GM23338 (cell line): ENCODE measurements at regions not wholly inside any gene's neighbourhood (a gene's known extent, or its start where the extent isn't known, plus 50 kb on each side); places are given as distances from the start of the nearest gene placed in this dataset.
A peak's percentile ranks its signal among the peaks of the same experiment; 100 is the strongest.

ENCODE experiments used
- ATAC-seq: fragments of 200-7000 bp; cut with Tn5 transposase; 3 replicates; pipeline ENCODE4 v1.9.1; 2020
- DNase-seq: peaks from one replicate; pipeline ENCODE4 v3.0.0-alpha.2; 2015; ENCODE audit warnings: low spot score
- H2AFZ ChIP-seq: fragments of 200-600 bp; sonication (generic); 2 replicates; pipeline ENCODE4 v1.8.0; 2016; ENCODE audit warnings: antibody characterized with exemption, mild to moderate bottlenecking, moderate library complexity
- H3F3A ChIP-seq: fragments of 200-600 bp; sonication (generic); replicated peaks from 2 replicates; pipeline ENCODE4 v1.8.0; 2017; ENCODE audit warnings: antibody characterized with exemption, mixed run types, low read depth
- H3K27ac ChIP-seq: fragments of 200-600 bp; sonication (generic); 2 replicates; pipeline ENCODE4 v1.6.1; 2016; ENCODE audit warnings: low read depth
- H3K27me3 ChIP-seq: fragments of 200-600 bp; sonication (generic); 2 replicates; pipeline ENCODE4 v1.8.0; 2016; ENCODE audit warnings: mild to moderate bottlenecking, mixed run types, moderate library complexity; ENCODE audit not compliant: insufficient read depth
- H3K36me3 ChIP-seq: fragments of 200-600 bp; sonication (generic); 2 replicates; pipeline ENCODE4 v1.8.0; 2016; ENCODE audit warnings: mild to moderate bottlenecking; ENCODE audit not compliant: insufficient read depth
- H3K4me1 ChIP-seq: fragments of 200-600 bp; sonication (generic); 2 replicates; pipeline ENCODE4 v1.8.0; 2016; ENCODE audit warnings: mild to moderate bottlenecking, moderate library complexity; ENCODE audit not compliant: insufficient read depth
- H3K4me2 ChIP-seq: fragments of 200-600 bp; sonication (generic); 2 replicates; pipeline ENCODE4 v1.7.1; 2017; ENCODE audit warnings: mixed run types
- H3K4me3 ChIP-seq: fragments of 200-600 bp; sonication (generic); 2 replicates; pipeline ENCODE4 v1.6.1; 2016; ENCODE audit warnings: mixed run types
- H3K79me2 ChIP-seq: fragments of 200-600 bp; sonication (generic); replicated peaks from 2 replicates; pipeline ENCODE4 v1.8.0; 2017; ENCODE audit warnings: mild to moderate bottlenecking; ENCODE audit not compliant: insufficient read depth
- H3K9me2 ChIP-seq: fragments of 200-600 bp; sonication (generic); 2 replicates; pipeline ENCODE4 v1.8.0; 2017; ENCODE audit not compliant: insufficient read depth
- H4K20me1 ChIP-seq: fragments of 200-600 bp; sonication (generic); replicated peaks from 2 replicates; pipeline ENCODE4 v1.8.0; 2017; ENCODE audit warnings: mild to moderate bottlenecking; ENCODE audit not compliant: insufficient read depth
- H3K27ac Mint-ChIP-seq: 2 replicates; pipeline ENCODE4 v1.8.0; 2020; ENCODE audit warnings: inconsistent platforms, mild to moderate bottlenecking, moderate library complexity, mixed read lengths
- H3K27me3 Mint-ChIP-seq: 3 replicates; pipeline ENCODE4 v1.8.0; 2022; ENCODE audit warnings: low read depth, mild to moderate bottlenecking, moderate library complexity, mixed read lengths, inconsistent platforms; ENCODE audit not compliant: insufficient read depth, poor library complexity
- H3K36me3 Mint-ChIP-seq: 3 replicates; pipeline ENCODE4 v1.8.0; 2021; ENCODE audit warnings: low read depth, mild to moderate bottlenecking, inconsistent platforms, moderate library complexity, mixed read lengths
- H3K4me1 Mint-ChIP-seq: 3 replicates; pipeline ENCODE4 v1.8.0; 2020; ENCODE audit warnings: mild to moderate bottlenecking, inconsistent platforms, mixed read lengths
- H3K4me3 Mint-ChIP-seq: 3 replicates; pipeline ENCODE4 v1.8.0; 2021; ENCODE audit warnings: moderate library complexity, mild to moderate bottlenecking, inconsistent platforms, mixed read lengths
- H3K9me3 Mint-ChIP-seq: 3 replicates; pipeline ENCODE4 v1.8.0; 2020; ENCODE audit warnings: moderate library complexity, mild to moderate bottlenecking, inconsistent platforms, mixed read lengths
- CREB1 ChIP-seq: fragments of 250-450 bp; sonication (Bioruptor Pico); IDR thresholded peaks from 2 replicates; pipeline ENCODE4 v1.5.0; 2020; ENCODE audit warnings: low read depth, mild to moderate bottlenecking, moderate library complexity
- EZH2phosphoT487 ChIP-seq: fragments of 200-600 bp; sonication (generic); IDR thresholded peaks from one replicate; pipeline ENCODE4 v1.8.1; 2018; ENCODE audit warnings: antibody characterized with exemption; ENCODE audit not compliant: unreplicated experiment
- JUNB ChIP-seq: IDR thresholded peaks from one replicate; pipeline ENCODE4 v1.6.1; 2016; ENCODE audit warnings: antibody characterized with exemption; ENCODE audit not compliant: unreplicated experiment
- NANOG ChIP-seq: IDR thresholded peaks from 2 replicates; pipeline ENCODE4 v1.6.1; 2016; ENCODE audit warnings: antibody characterized with exemption, borderline replicate concordance
- STAT1 ChIP-seq: IDR thresholded peaks from one replicate; pipeline ENCODE4 v1.6.1; 2016; ENCODE audit warnings: antibody characterized with exemption; ENCODE audit not compliant: unreplicated experiment
- TF ChIP-seq, protein P1 (sequence below), 2 experiments: fragments of 200-600 bp in 1 of 2; sonication (generic) in 1 of 2; conservative IDR thresholded peaks; 2 replicates each; pipeline versions ENCODE4 v1.5.1 to v1.6.1; 2016 to 2017; ENCODE audit warnings: antibody characterized with exemption in 2 of 2, low read depth in 2 of 2, mild to moderate bottlenecking in 2 of 2, moderate library complexity in 1 of 2
- TF ChIP-seq, protein P2 (sequence below): IDR thresholded peaks from 2 replicates; pipeline ENCODE4 v1.6.1; 2016; ENCODE audit warnings: antibody characterized with exemption
- TF ChIP-seq, protein P3 (sequence below): IDR thresholded peaks from one replicate; pipeline ENCODE4 v1.6.1; 2018; ENCODE audit warnings: antibody characterized with exemption; ENCODE audit not compliant: unreplicated experiment

DNA sequence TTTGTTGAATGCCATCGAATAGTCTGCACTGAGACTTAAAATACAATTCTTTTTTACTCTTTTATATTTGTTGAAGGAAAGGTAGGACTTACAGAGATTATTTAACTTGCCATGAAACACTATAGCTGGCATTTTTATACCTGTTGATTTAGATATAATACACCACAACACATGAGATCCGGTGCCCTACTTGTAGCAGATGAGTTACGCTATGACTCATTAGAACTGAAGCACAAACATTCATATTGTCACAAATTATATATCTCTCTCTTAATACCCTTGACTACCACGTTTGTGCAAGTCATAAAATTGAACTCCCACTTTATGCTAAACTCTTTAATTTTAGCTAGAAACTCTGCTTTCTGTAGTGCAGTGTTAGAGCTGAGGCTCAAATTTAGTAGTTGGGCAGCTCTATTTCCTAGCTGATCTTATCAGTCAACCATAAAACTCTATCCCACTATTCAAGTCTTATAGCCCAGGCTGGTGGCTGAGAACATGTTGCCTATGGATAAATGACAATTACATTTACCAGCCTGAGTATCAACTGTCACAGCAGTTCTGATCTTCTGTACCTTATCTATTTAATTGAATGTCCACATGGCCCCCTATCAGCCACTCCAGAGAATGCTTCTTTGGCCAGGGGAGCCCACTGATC lies 137.4 kb upstream of the SEMA3D start (continued):
- TF ChIP-seq, protein P1, sequence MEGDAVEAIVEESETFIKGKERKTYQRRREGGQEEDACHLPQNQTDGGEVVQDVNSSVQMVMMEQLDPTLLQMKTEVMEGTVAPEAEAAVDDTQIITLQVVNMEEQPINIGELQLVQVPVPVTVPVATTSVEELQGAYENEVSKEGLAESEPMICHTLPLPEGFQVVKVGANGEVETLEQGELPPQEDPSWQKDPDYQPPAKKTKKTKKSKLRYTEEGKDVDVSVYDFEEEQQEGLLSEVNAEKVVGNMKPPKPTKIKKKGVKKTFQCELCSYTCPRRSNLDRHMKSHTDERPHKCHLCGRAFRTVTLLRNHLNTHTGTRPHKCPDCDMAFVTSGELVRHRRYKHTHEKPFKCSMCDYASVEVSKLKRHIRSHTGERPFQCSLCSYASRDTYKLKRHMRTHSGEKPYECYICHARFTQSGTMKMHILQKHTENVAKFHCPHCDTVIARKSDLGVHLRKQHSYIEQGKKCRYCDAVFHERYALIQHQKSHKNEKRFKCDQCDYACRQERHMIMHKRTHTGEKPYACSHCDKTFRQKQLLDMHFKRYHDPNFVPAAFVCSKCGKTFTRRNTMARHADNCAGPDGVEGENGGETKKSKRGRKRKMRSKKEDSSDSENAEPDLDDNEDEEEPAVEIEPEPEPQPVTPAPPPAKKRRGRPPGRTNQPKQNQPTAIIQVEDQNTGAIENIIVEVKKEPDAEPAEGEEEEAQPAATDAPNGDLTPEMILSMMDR (conservative IDR thresholded peaks at IDR 0.05; ENCODE audit: low read depth in 2 of 2): peak in 1 of 2 experiments; percentile 13; a peak in 1 of 4 replicates
- TF ChIP-seq JUNB: no peak

DNA sequence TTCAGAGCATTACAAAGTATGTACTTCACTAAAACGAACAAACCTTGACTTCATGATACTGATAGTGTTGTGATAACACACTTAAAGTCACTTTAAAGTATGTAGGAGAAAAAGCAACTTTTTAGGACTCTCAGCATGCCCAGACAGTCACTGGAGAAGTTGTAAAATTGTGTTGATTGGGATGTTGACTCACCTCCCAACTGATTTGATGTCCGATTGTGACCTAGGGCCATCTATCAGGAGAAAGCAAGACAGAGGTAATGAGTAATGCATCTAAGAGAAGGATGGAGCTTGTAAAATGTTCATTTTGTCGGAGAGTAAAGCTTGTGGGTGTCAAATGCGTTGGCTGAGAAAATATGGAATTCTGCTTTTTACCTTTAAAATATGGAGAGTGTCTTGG lies 135.4 kb upstream of the SEMA3D start:
- no peak overlapping the region for H3K4me3 ChIP-seq
- H3K36me3 ChIP-seq: no peaks in the 10 kb centered on the region
- Mint-ChIP-seq H3K27me3 (no peaks in the 10 kb centered on the region), H3K9me3 (no peaks in the 10 kb centered on the region), H3K27ac (no peak overlapping the region), H3K4me3 (no peak overlapping the region), H3K36me3 (no peaks in the 10 kb centered on the region), H3K4me1 (no peaks in the 10 kb centered on the region)
- no peak for DNase-seq
- H4K20me1 ChIP-seq: no peaks in the 10 kb centered on the region
- no peaks in the 10 kb centered on the region for H3K4me1 ChIP-seq
- H3K9me2 ChIP-seq: no peaks in the 10 kb centered on the region
- TF ChIP-seq NANOG (no peak), EZH2phosphoT487 (no peak)
- TF ChIP-seq, protein P2, sequence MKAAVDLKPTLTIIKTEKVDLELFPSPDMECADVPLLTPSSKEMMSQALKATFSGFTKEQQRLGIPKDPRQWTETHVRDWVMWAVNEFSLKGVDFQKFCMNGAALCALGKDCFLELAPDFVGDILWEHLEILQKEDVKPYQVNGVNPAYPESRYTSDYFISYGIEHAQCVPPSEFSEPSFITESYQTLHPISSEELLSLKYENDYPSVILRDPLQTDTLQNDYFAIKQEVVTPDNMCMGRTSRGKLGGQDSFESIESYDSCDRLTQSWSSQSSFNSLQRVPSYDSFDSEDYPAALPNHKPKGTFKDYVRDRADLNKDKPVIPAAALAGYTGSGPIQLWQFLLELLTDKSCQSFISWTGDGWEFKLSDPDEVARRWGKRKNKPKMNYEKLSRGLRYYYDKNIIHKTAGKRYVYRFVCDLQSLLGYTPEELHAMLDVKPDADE: no peak
- H3K27ac ChIP-seq: no peak overlapping the region
- H3K4me2 ChIP-seq: no peak overlapping the region
- H3F3A ChIP-seq: no peaks in the 10 kb centered on the region
- H3K79me2 ChIP-seq: no peaks in the 10 kb centered on the region
- no peak for ATAC-seq
- H3K27me3 ChIP-seq: no peaks in the 10 kb centered on the region
- no peak overlapping the region for H2AFZ ChIP-seq

DNA sequence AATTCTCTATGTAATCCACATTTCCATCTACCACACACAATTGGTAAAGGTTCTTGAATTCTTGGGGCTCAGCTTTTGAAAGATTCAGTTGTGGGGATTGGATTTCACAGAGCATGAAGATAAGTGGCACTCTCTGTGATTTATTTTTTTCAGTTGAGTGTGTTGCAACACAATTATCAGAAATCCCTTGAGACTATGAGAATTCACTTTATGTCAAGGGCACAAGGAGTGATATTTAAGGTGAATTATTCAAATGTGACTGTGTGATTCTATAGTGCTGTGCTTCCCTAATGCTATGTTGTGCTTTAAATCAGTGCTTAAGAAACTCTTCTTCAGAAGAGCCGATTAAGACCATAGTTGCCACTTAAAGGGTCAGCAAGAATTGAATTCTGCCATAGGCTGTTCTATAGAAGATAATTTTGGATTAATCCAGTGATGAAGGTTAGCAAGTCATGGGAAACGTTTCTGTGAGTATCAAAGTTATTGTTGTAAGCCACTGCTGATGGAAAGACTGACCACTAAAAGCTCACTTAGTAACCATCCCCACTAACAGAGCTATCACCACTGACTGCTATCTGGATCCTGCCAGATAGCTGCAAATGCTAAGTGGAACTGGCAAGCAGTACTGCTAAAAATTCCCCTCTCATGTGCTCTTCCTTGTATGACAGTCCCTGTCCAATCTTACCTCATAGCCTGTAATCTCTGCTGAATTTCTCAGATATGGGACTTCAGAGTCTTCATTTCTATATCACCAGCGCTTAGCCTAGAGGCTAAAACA lies 134.0 kb upstream of the SEMA3D start:
- no peaks in the 10 kb centered on the region for H3K9me2 ChIP-seq
- no peak overlapping the region for H3K4me3 ChIP-seq
- H3K4me2 ChIP-seq: no peak overlapping the region
- no peaks in the 10 kb centered on the region for H3K4me1 ChIP-seq
- Mint-ChIP-seq H3K4me3 (no peak overlapping the region), H3K9me3 (no peaks in the 10 kb centered on the region), H3K27ac (peak overlapping the region; percentile 10; the same call in 1 of the 2 replicates), H3K27me3 (no peaks in the 10 kb centered on the region), H3K4me1 (peaks cover 1% of the 10 kb centered on the region; the same call in 2 of the 3 replicates), H3K36me3 (no peaks in the 10 kb centered on the region)
- H4K20me1 ChIP-seq: no peaks in the 10 kb centered on the region
- no peaks in the 10 kb centered on the region for H3K36me3 ChIP-seq
- H3K27ac ChIP-seq: no peak overlapping the region
- no peaks in the 10 kb centered on the region for H3K27me3 ChIP-seq
- no peaks in the 10 kb centered on the region for H3F3A ChIP-seq
- DNase-seq: no peak
- no peaks in the 10 kb centered on the region for H3K79me2 ChIP-seq
- H2AFZ ChIP-seq: no peak overlapping the region; the same call in 1 of the 2 replicates
- no peak for ATAC-seq
- TF ChIP-seq STAT1: no peak
- TF ChIP-seq, protein P2: no peak
- TF ChIP-seq, protein P3, sequence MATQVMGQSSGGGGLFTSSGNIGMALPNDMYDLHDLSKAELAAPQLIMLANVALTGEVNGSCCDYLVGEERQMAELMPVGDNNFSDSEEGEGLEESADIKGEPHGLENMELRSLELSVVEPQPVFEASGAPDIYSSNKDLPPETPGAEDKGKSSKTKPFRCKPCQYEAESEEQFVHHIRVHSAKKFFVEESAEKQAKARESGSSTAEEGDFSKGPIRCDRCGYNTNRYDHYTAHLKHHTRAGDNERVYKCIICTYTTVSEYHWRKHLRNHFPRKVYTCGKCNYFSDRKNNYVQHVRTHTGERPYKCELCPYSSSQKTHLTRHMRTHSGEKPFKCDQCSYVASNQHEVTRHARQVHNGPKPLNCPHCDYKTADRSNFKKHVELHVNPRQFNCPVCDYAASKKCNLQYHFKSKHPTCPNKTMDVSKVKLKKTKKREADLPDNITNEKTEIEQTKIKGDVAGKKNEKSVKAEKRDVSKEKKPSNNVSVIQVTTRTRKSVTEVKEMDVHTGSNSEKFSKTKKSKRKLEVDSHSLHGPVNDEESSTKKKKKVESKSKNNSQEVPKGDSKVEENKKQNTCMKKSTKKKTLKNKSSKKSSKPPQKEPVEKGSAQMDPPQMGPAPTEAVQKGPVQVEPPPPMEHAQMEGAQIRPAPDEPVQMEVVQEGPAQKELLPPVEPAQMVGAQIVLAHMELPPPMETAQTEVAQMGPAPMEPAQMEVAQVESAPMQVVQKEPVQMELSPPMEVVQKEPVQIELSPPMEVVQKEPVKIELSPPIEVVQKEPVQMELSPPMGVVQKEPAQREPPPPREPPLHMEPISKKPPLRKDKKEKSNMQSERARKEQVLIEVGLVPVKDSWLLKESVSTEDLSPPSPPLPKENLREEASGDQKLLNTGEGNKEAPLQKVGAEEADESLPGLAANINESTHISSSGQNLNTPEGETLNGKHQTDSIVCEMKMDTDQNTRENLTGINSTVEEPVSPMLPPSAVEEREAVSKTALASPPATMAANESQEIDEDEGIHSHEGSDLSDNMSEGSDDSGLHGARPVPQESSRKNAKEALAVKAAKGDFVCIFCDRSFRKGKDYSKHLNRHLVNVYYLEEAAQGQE: no peak
- TF ChIP-seq, protein P1 (conservative IDR thresholded peaks at IDR 0.05; ENCODE audit: low read depth in 2 of 2): no peak
- TF ChIP-seq CREB1 (CRISPR knock-in tag): no peak
